Activated T-helper 1 cell treated with anti-CD3 and anti-CD28 coated beads, Interleukin-12 subunit alpha, Interleukin-12 subunit beta, Interleukin-2, Interleukin-4 antibody, amounts not matched to agents 30 ng/mL and 10 ng/mL and 1 ng/mL, durations not matched to agents 14 hours and 24 hours and 36 hours (primary cell): ENCODE measurements at regions not wholly inside any gene's neighbourhood (a gene's known extent, or its start where the extent isn't known, plus 50 kb on each side); places are given as distances from the start of the nearest gene placed in this dataset.

Experiments used
- DNase-seq: peaks from one replicate; pipeline ENCODE4 v3.0.0; 2021; ENCODE audit warnings: low spot score
- H3K27ac Mint-ChIP-seq: one replicate; pipeline ENCODE4 v1.8.0; 2021; ENCODE audit warnings: mild to moderate bottlenecking, mixed read lengths
- H3K27me3 Mint-ChIP-seq: one replicate; pipeline ENCODE4 v1.8.0; 2022; ENCODE audit warnings: mild to moderate bottlenecking, moderate library complexity, mixed read lengths; ENCODE audit not compliant: insufficient read depth
- H3K36me3 Mint-ChIP-seq: one replicate; pipeline ENCODE4 v1.8.0; 2021; ENCODE audit warnings: low read depth, mixed read lengths
- H3K4me1 Mint-ChIP-seq: one replicate; pipeline ENCODE4 v1.8.0; 2021; ENCODE audit warnings: low read depth, mixed read lengths
- H3K4me3 Mint-ChIP-seq: one replicate; pipeline ENCODE4 v1.8.0; 2021; ENCODE audit warnings: mild to moderate bottlenecking, moderate library complexity, mixed read lengths
- H3K9me3 Mint-ChIP-seq: one replicate; pipeline ENCODE4 v1.8.0; 2021; ENCODE audit warnings: mixed read lengths
- intact Hi-C: fragments of 100-400 bp; cut with micrococcal nuclease; formaldehyde crosslinking; loops from one replicate; pipeline ENCODE4 v1.15.1; 2024

- Mint-ChIP-seq H3K36me3 (no peaks in the 10 kb centered on the region), H3K4me1 (no peaks in the 10 kb centered on the region), H3K4me3 (no peak overlapping the region), H3K9me3 (no peaks in the 10 kb centered on the region), H3K27me3 (no peaks in the 10 kb centered on the region), H3K27ac (no peak overlapping the region)
- intact Hi-C loops, result no loop called here
- DNase-seq, result no peak
These were observed 632.2 kb downstream of the HACE1 start for GRCh38 chr6:104227508-104227907.

DNA sequence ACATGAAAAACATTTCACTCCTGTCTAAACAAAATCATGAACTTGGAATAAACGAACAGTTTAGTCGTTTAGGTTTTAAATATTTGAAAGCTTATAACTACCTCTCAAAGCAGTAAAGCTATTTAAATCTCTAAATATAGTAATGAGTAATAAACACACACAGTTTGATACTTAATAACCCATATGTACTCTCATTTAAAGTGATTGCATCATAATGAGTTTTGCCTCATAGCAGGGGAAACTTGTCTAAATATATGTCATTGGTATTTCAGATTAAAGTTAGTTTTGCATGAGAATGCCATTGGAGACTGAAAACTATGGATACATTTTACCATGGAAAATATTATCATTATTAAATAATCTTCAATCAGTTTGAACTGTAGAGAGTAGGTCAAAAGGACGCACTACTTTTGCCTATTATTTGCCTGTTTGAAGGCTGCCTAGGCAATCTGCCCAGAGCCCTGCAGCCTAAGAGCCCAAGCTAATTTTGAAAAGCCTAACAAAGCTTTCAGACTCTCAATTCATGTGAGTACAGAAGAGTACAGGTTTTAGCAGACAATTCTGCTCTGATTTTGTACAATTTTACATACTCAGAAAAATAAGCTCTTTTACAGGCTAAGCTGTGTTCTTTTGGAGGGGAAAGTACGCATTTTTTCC lies 632.8 kb downstream of the HACE1 start:
- DNase-seq, result no peak
- Mint-ChIP-seq H3K4me3 (no peak overlapping the region), H3K9me3 (no peaks in the 10 kb centered on the region), H3K4me1 (no peaks in the 10 kb centered on the region), H3K27ac (no peak overlapping the region), H3K27me3 (no peaks in the 10 kb centered on the region), H3K36me3 (no peaks in the 10 kb centered on the region)
- intact Hi-C loops, result no loop called here

- H3K9me3 Mint-ChIP-seq, result no peaks in the 10 kb centered on the region
- H3K36me3 Mint-ChIP-seq, result no peaks in the 10 kb centered on the region
- H3K27ac Mint-ChIP-seq, result no peak overlapping the region
- no peaks in the 10 kb centered on the region for H3K4me1 Mint-ChIP-seq
- no peak overlapping the region for H3K4me3 Mint-ChIP-seq
- no peaks in the 10 kb centered on the region for H3K27me3 Mint-ChIP-seq
- no peak for DNase-seq
- intact Hi-C loops, result no loop called here
These were observed 641.6 kb downstream of the HACE1 start for GRCh38 chr6:104218116-104218515.

DNA sequence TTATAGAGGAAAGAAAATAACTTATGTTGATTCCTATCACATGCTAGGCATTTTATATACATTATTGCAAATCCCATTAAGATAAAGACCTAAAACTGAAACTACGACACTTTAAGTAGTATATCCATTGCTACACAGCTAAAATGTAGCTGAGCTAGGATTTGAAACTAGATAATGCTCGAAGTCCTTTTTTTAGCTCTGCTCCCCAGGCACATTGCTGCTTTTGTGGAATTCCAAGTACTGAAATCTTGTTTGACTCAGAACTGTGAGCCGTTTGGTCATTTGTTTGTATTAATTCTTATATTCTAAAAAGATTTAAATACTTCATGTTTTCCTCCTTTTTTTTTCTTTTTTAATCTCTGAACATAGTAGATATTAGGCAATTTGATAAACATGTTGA lies 644.8 kb downstream of the HACE1 start:
- H3K4me1 Mint-ChIP-seq, result no peaks in the 10 kb centered on the region

DNA sequence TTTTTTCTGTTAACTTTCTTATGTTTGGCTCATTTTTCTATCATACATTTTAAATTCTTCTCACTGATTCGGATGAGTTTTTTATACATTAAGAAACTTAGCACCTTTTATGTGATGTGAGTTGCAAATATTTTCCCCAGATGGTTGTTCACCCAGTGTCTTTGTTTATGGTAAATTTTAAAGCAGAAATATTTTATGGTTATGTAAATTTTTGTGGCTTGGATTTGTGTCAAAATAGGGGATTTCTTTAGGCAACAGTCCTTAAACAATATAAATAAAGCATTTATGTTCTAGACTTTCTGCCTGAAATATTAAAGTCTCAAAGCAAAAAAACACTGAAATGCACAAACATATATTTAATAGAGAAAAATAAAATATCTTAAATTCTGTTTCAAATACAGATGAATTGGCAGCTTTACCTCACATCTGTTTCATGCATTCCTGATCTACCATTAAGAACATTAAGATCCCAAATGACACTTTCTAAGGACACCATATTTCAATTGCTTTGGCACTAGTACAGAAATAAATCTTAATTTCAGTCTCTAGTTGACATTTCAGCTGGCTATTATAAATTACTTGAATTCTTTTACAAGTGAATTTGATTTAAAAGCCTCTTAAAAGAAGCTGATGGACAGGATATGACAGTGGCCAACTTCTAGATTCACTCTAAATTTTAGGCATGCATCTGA lies 646.6 kb downstream of the HACE1 start:
- H3K4me3 Mint-ChIP-seq, result no peak overlapping the region
- H3K27ac Mint-ChIP-seq, result no peak overlapping the region
- H3K27me3 Mint-ChIP-seq, result no peaks in the 10 kb centered on the region
- H3K4me1 Mint-ChIP-seq, result no peaks in the 10 kb centered on the region
- H3K9me3 Mint-ChIP-seq, result no peaks in the 10 kb centered on the region
- H3K36me3 Mint-ChIP-seq, result no peaks in the 10 kb centered on the region
- DNase-seq, result no peak
- intact Hi-C loops, result no loop called here

More for the DNA sequence above, 644.8 kb downstream of the HACE1 start:
- DNase-seq, result no peak
- H3K27ac Mint-ChIP-seq, result no peak overlapping the region
- intact Hi-C loops, result no loop called here
- no peaks in the 10 kb centered on the region for H3K9me3 Mint-ChIP-seq
- H3K4me3 Mint-ChIP-seq, result no peak overlapping the region
- no peaks in the 10 kb centered on the region for H3K27me3 Mint-ChIP-seq
- H3K36me3 Mint-ChIP-seq, result no peaks in the 10 kb centered on the region

GRCh38 chr6:104207635-104208034 lies 652.1 kb downstream of the HACE1 start:
- intact Hi-C loops, result no loop called here
- Mint-ChIP-seq H3K36me3 (no peaks in the 10 kb centered on the region), H3K27me3 (no peaks in the 10 kb centered on the region), H3K27ac (no peak overlapping the region), H3K9me3 (no peaks in the 10 kb centered on the region), H3K4me3 (no peak overlapping the region), H3K4me1 (no peaks in the 10 kb centered on the region)
- no peak for DNase-seq

GRCh38 chr6:104201557-104201956 lies 658.2 kb downstream of the HACE1 start:
- H3K9me3 Mint-ChIP-seq, result peaks cover 10% of the 10 kb centered on the region
- intact Hi-C loops, result no loop called here
- peaks cover 1% of the 10 kb centered on the region for H3K27me3 Mint-ChIP-seq
- H3K4me1 Mint-ChIP-seq, result no peaks in the 10 kb centered on the region
- H3K27ac Mint-ChIP-seq, result no peak overlapping the region
- DNase-seq, result no peak
- H3K4me3 Mint-ChIP-seq, result no peak overlapping the region
- H3K36me3 Mint-ChIP-seq, result no peaks in the 10 kb centered on the region

- no peaks in the 10 kb centered on the region for H3K4me1 Mint-ChIP-seq
- H3K4me3 Mint-ChIP-seq, result no peak overlapping the region
- no peaks in the 10 kb centered on the region for H3K27me3 Mint-ChIP-seq
- H3K9me3 Mint-ChIP-seq, result peaks cover 9% of the 10 kb centered on the region
- no peaks in the 10 kb centered on the region for H3K36me3 Mint-ChIP-seq
- DNase-seq, result no peak
- intact Hi-C loops, result no loop called here
- H3K27ac Mint-ChIP-seq, result no peak overlapping the region
These were observed 672.1 kb downstream of the HACE1 start for GRCh38 chr6:104187616-104188015.

- H3K27me3 Mint-ChIP-seq, result no peaks in the 10 kb centered on the region
These were observed 672.9 kb downstream of the HACE1 start for GRCh38 chr6:104186831-104187230.

GRCh38 chr6:104183816-104184435 lies 675.8 kb downstream of the HACE1 start:
- intact Hi-C loops, result no loop called here
- no peaks in the 10 kb centered on the region for H3K27me3 Mint-ChIP-seq
- no peaks in the 10 kb centered on the region for H3K4me1 Mint-ChIP-seq
- no peak overlapping the region for H3K4me3 Mint-ChIP-seq
- no peak overlapping the region for H3K27ac Mint-ChIP-seq
- no peaks in the 10 kb centered on the region for H3K36me3 Mint-ChIP-seq
- no peak for DNase-seq
- H3K9me3 Mint-ChIP-seq, result no peaks in the 10 kb centered on the region

More at GRCh38 chr6:104186831-104187230, 672.9 kb downstream of the HACE1 start:
- H3K27ac Mint-ChIP-seq, result no peak overlapping the region
- H3K36me3 Mint-ChIP-seq, result no peaks in the 10 kb centered on the region
- H3K4me1 Mint-ChIP-seq, result no peaks in the 10 kb centered on the region
- H3K4me3 Mint-ChIP-seq, result no peak overlapping the region
- peaks cover 2% of the 10 kb centered on the region for H3K9me3 Mint-ChIP-seq
- no peak for DNase-seq
- intact Hi-C loops, result no loop called here

- no peak for DNase-seq
- no peak overlapping the region for H3K27ac Mint-ChIP-seq
- no peaks in the 10 kb centered on the region for H3K9me3 Mint-ChIP-seq
- no peaks in the 10 kb centered on the region for H3K36me3 Mint-ChIP-seq
- H3K4me3 Mint-ChIP-seq, result no peak overlapping the region
- H3K4me1 Mint-ChIP-seq, result no peaks in the 10 kb centered on the region
- intact Hi-C loops, result no loop called here
- H3K27me3 Mint-ChIP-seq, result no peaks in the 10 kb centered on the region
These were observed 676.9 kb downstream of the HACE1 start for GRCh38 chr6:104182811-104183210.

DNA sequence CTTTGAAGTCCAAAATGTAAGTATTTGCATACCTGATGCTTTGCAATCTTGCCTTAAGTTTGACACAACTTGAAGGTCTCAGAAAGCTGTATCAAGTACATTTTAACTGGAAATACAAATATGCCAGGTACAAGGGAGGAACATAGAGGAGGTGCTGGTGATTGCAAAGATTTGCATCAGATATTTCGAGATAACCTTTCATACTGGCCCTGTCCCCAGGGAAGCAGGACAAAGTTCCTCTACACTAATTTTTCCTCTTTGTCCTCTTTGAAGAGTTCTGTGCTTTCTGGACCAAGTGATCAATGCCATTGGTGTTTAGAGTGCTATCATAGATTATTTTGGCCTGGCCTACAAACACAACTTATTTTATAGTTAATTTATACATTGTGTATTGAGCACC lies 686.1 kb downstream of the HACE1 start:
- H3K27ac Mint-ChIP-seq, result no peak overlapping the region
- no peaks in the 10 kb centered on the region for H3K36me3 Mint-ChIP-seq
- intact Hi-C loops, result no loop called here
- no peak for DNase-seq
- H3K27me3 Mint-ChIP-seq, result no peaks in the 10 kb centered on the region
- no peak overlapping the region for H3K4me3 Mint-ChIP-seq
- no peaks in the 10 kb centered on the region for H3K9me3 Mint-ChIP-seq
- H3K4me1 Mint-ChIP-seq, result no peaks in the 10 kb centered on the region

GRCh38 chr6:104170401-104170800 lies 689.3 kb downstream of the HACE1 start:
- H3K4me1 Mint-ChIP-seq, result no peaks in the 10 kb centered on the region
- intact Hi-C loops, result no loop called here
- no peak overlapping the region for H3K4me3 Mint-ChIP-seq
- DNase-seq, result no peak
- peaks cover 6% of the 10 kb centered on the region for H3K9me3 Mint-ChIP-seq
- no peaks in the 10 kb centered on the region for H3K36me3 Mint-ChIP-seq
- H3K27ac Mint-ChIP-seq, result no peak overlapping the region
- no peaks in the 10 kb centered on the region for H3K27me3 Mint-ChIP-seq
